ENCODE measurements at regions not wholly inside any gene's neighbourhood (a gene's known extent, or its start where the extent isn't known, plus 50 kb on each side); places are given as distances from the start of the nearest gene placed in this dataset.

- Histone ChIP-seq H3K36me3 (no peaks in the 10 kb centered on the region), H3K4me3 (no peak overlapping the region), H3K27ac (no peak overlapping the region), H3K4me1 (peaks cover 0 to 10% (median 0%) of the 10 kb centered on the region in 3 donors), H3K27me3 (no peaks in the 10 kb centered on the region), H3K9me3 (no peaks in the 10 kb centered on the region)
- DNase-seq: no peak
- WGBS, 2 donors: 71 to 87% methylated on average over 4 of the region's 4 CpGs
- TF ChIP-seq POLR2A (IDR thresholded peaks at IDR 0.05) (no peak), CTCF (IDR thresholded peaks at IDR 0.05) (no peak)
- intact Hi-C loops (cut with DNase I): no loop called here
These were observed 698.4 kb upstream of the ID2 start for GRCh38 chr2:7983451-7983850.

GRCh38 chr2:7983912-7984311 lies 697.9 kb upstream of the ID2 start:
- Histone ChIP-seq H3K36me3 (no peaks in the 10 kb centered on the region), H3K9me3 (no peaks in the 10 kb centered on the region), H3K4me1 (peaks cover 0 to 10% (median 0%) of the 10 kb centered on the region in 3 donors), H3K4me3 (no peak overlapping the region), H3K27me3 (no peaks in the 10 kb centered on the region), H3K27ac (no peak overlapping the region)
- WGBS, 2 donors: 89 to 95% methylated on average over 2 of the region's 2 CpGs
- TF ChIP-seq POLR2A (IDR thresholded peaks at IDR 0.05) (no peak), CTCF (IDR thresholded peaks at IDR 0.05) (no peak)
- intact Hi-C loops (cut with DNase I): no loop called here
- DNase-seq: no peak

GRCh38 chr2:7984693-7985353 lies 697.0 kb upstream of the ID2 start:
- TF ChIP-seq CTCF (IDR thresholded peaks at IDR 0.05) (no peak), POLR2A (IDR thresholded peaks at IDR 0.05) (no peak)
- intact Hi-C loops (cut with DNase I): no loop called here
- no peak overlapping the region for H3K4me3 ChIP-seq
- DNase-seq: no peak
- H3K36me3 ChIP-seq: no peaks in the 10 kb centered on the region
- no peak overlapping the region for H3K27ac ChIP-seq
- H3K9me3 ChIP-seq: no peaks in the 10 kb centered on the region
- WGBS, 2 donors: 74 to 75% methylated on average over 9 of the region's 9 CpGs
- peaks cover 0 to 10% (median 0%) of the 10 kb centered on the region in 3 donors for H3K4me1 ChIP-seq
- no peaks in the 10 kb centered on the region for H3K27me3 ChIP-seq

- 27 to 67% methylated on average over 3 of the region's 3 CpGs for WGBS, 2 donors
- Histone ChIP-seq H3K4me3 (no peak overlapping the region), H3K9me3 (no peaks in the 10 kb centered on the region), H3K27me3 (no peaks in the 10 kb centered on the region), H3K4me1 (peaks cover 0 to 10% (median 0%) of the 10 kb centered on the region in 3 donors), H3K27ac (peak overlapping the region in 2 of 4 donors; percentile 20 to 27), H3K36me3 (no peaks in the 10 kb centered on the region)
- TF ChIP-seq CTCF (IDR thresholded peaks at IDR 0.05) (no peak), POLR2A (IDR thresholded peaks at IDR 0.05) (no peak)
- no peak for DNase-seq
- intact Hi-C loops (cut with DNase I): no loop called here
These were observed 695.4 kb upstream of the ID2 start for GRCh38 chr2:7986431-7986830.

GRCh38 chr2:7987992-7988391 lies 693.9 kb upstream of the ID2 start:
- TF ChIP-seq CTCF (IDR thresholded peaks at IDR 0.05): no peak
- no peak for TF ChIP-seq POLR2A (IDR thresholded peaks at IDR 0.05)
- intact Hi-C loops (cut with DNase I): no loop called here
- no peak for DNase-seq

More at GRCh38 chr2:7987992-7988391, 693.9 kb upstream of the ID2 start:
- Histone ChIP-seq H3K9me3 (no peaks in the 10 kb centered on the region), H3K36me3 (no peaks in the 10 kb centered on the region), H3K27ac (no peak overlapping the region), H3K4me1 (peaks cover 0 to 10% (median 0%) of the 10 kb centered on the region in 3 donors), H3K27me3 (no peaks in the 10 kb centered on the region), H3K4me3 (no peak overlapping the region)
